NCI-H2029 treated with DMSO at 0.1 percent for 48 hours (cell line): ENCODE measurements at regions not wholly inside any gene's neighbourhood (a gene's known extent, or its start where the extent isn't known, plus 50 kb on each side); places are given as distances from the start of the nearest gene placed in this dataset.

Experiments used
- DNase-seq: peaks from one replicate; lab custom pipeline; 2025; lab: John Stamatoyannopoulos, UW

GRCh38 chr1:222038971-222039370 is 297.1 kb upstream of the DUSP10 start:
- DNase-seq: no peak

- DNase-seq: no peak
These were observed 295.8 kb upstream of the DUSP10 start for GRCh38 chr1:222037720-222038119.

GRCh38 chr1:222034790-222035189 is 292.9 kb upstream of the DUSP10 start:
- no peak for DNase-seq

- DNase-seq: no peak
These were observed 291.6 kb upstream of the DUSP10 start for GRCh38 chr1:222033450-222033849.

DNA sequence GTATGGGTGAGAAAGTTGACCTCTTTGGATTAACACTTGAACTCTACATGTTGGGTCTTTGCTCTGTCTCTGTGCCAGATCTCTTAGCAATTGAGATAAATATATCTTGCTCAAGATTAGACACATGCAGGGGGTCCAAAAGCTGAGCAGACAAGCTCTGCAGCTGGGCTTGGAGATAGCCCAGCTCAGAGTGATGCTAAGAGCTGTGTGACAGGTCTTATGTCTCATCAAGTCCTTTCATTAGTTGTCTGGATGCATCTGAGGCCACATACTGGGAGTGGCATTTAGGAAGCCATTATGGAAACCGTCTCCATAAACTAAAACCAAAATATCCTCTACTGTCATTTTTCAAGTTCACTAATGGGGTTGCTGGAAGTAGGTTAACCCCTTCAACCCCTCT is 289.4 kb upstream of the DUSP10 start:
- no peak for DNase-seq

DNA sequence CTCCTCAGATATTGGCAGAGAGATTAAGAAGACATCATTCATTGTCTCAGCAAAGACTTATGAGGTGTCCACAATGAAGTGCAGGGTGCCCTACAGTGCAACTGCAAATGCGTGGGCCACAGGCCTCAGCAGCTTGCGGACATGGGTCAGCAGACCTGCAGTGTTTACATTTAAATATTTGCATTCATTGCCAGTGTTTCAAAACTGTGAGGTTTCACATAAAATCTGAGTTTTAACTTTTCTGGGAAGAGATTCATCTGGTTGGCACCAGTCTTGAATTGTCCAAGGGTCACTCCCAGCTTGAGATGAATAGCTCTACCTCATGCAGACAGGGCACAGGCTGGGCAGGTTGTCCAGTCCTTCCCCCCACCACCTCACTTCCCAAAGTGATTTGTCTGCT is 286.8 kb upstream of the DUSP10 start:
- DNase-seq: no peak

DNA sequence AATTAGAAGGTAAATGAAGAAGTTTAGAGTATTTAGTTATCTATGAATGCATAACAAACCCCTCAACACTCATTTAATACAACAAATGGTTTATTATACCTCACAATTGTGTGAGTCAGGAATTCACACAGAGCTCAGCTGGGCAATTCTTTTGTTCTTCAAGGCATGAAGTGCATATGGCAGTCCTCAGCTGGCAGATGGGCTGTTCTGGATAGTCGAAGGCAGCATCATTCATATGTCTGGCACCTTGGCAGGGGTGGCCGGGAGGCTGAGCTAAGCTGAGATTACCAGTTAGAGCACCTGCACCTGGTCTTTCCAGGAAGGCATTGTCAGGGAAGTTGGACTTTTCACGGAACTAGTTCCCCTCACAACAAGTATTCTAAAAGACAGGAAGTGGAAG is 286.2 kb upstream of the DUSP10 start:
- no peak for DNase-seq

- DNase-seq: no peak
These were observed 284.4 kb upstream of the DUSP10 start for GRCh38 chr1:222026280-222026679.

- DNase-seq: no peak
These were observed 281.1 kb upstream of the DUSP10 start for GRCh38 chr1:222023025-222023424.

DNA sequence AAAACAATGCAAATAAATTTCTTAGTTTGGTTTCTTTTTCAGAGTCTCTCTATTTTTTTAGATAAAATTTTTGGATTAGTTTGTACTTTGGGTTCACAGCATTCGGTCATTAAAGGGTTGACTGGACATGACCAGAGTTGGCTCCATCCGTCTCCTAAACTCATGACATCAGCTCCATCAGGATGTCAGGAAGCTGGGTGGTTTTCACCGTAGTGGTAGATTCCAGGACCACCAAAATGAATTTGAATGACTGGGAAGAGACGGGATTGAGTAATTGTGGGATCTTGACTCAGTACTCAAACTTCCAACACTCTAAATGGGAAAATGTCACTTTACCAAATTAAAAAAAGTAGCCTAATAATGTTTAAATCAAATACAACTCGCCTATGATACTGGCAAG is 279.2 kb upstream of the DUSP10 start:
- no peak for DNase-seq

DNA sequence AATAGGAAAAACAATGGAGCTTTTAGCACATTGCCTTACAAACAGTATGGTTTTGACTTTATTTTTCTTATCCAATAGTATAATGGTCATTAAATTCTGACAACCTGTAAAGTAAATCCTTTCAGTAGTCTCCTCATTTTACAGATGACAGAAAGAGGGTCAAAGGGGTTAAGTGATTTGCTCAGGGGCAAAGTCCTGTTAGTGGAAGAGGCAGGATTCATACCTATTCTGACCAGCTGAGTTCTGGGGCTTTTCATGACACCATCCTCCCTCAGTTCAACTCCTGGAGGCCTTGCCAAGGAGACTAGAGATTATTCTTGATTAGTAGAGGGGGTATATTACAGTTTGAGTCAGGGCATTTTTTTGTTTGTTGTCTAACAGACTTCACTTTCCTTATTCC is 278.7 kb upstream of the DUSP10 start:
- no peak for DNase-seq

- DNase-seq: no peak
These were observed 277.1 kb upstream of the DUSP10 start for GRCh38 chr1:222019029-222019428.

- DNase-seq: no peak
These were observed 276.2 kb upstream of the DUSP10 start for GRCh38 chr1:222018041-222018440.

- no peak for DNase-seq
These were observed 273.8 kb upstream of the DUSP10 start for GRCh38 chr1:222015686-222016085.

DNA sequence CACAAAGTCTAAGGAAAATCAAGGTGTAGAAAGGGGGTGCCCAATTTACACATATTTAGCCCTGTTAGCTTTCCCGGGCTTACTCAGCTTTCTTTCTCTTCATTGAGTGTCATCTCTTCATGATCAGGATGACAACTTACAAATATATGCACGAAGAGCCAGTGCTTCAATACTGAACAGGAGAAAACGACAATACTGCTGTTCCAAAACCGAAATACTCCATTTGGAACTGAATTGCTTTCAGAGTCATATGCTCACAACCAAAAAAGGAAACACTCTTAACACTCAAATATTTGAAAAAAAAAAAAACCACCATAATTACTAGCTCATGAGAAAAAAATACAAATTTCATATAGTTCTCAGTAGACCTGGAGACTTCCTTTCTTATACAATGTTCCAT is 272.1 kb upstream of the DUSP10 start:
- DNase-seq: no peak

GRCh38 chr1:222012816-222013215 is 270.9 kb upstream of the DUSP10 start:
- DNase-seq: no peak

- peak; percentile 30 for DNase-seq
These were observed 268.4 kb upstream of the DUSP10 start for GRCh38 chr1:222010306-222010705.

DNA sequence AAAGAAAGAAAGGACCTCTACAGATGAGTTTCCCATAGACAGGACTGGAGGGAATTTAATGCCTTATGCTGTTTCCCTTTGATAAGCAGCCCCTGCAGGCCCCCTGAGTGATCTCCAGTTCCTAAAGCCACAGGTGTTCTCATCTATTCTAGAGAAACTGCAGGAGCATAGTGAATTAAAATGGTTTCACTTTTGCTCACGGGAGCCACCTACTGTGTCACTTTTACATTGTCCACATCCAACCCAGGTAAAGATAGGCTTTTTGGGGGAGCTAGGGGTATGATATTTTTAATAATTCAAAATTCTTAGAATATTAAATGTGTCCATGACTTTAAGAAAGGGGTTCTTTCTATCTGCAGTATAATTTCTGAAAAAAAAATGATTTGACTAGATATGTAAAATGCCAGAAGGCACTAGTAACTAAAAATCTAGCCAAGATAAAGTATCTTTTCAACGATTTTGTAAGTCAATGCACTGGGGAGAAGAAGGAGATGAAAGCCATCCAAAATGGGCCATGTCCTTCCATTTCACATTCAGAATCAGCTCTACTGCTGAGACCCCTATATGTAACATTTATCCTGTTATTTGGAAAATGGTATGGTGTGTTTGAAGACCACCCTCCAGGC is 267.3 kb upstream of the DUSP10 start:
- DNase-seq: peak; percentile 9

- no peak for DNase-seq
These were observed 264.8 kb upstream of the DUSP10 start for GRCh38 chr1:222006715-222007114.

GRCh38 chr1:222004784-222005183 is 262.9 kb upstream of the DUSP10 start:
- DNase-seq: no peak

GRCh38 chr1:222004034-222004433 is 262.1 kb upstream of the DUSP10 start:
- DNase-seq: no peak

GRCh38 chr1:222002503-222002902 is 260.6 kb upstream of the DUSP10 start:
- no peak for DNase-seq

GRCh38 chr1:222000131-222000530 is 258.2 kb upstream of the DUSP10 start:
- no peak for DNase-seq

GRCh38 chr1:221998781-221999180 is 256.9 kb upstream of the DUSP10 start:
- no peak for DNase-seq

DNA sequence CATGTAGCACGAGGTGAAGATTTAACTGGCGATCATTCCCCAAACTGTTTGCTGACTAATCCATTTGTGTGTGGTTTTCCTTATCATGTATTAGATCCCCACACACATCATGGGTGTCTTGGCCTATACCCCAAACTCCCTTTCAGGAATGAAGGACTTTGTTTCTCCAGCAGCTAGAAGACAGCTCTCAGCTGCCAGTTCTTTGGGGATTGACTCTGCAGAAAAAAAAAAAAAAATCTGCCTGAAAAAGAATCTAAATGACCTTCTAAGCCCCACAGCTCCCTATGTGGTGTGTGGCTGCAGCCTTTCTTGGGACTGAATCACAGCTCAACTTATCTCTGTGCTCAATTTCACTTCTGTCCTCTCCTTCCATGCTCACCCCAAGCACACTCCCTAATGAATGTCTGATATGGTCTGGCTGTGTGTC is 256.3 kb upstream of the DUSP10 start:
- DNase-seq: no peak
